ENCODE measurements at regions not wholly inside any gene's neighbourhood (a gene's known extent, or its start where the extent isn't known, plus 50 kb on each side); places are given as distances from the start of the nearest gene placed in this dataset.
"Not testable (repeated sequence)": the region's sequence is repeated elsewhere in the genome, so short reads cannot be mapped to it uniquely, and the experiment has no call there.

DNA sequence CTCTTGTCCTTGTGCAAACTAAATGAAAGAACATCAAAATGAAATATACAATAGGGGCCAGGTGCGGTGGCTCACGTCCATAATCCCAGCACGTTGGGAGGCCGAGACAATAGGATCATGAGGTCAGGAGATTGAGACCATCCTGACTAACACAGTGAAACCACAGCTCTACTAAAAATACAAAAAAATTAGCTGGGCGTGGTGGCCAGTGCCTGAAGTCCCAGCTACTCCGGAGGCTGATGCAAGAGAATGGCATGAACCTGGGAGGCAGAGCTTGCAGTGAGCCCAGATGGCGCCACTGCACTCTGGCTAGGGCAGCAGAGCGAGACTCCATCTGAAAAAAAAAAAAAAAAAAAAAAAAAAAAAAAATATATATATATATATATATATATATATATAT, 132.7 kb upstream of the HSFY2 start:
- not testable (repeated sequence) for DNase-seq

DNA sequence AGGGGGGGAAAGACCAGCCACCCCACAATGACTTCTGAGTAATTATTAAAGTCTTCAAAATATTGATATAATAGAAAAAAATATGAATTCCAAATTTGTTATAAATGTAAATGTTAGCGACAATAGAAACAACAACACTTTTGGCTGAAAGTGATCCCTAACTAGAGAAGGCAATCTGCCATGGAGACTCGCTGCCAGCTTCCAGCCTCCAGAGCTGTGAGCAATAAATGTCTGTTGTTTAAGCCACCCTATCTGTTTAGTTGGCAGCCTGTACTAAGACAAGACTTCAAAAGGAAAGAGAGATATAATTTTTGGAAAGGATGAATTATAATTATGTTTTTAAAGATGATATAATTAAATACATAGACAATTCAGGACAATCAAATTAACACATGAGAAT, 130.8 kb upstream of the HSFY2 start:
- no peak for DNase-seq

DNA sequence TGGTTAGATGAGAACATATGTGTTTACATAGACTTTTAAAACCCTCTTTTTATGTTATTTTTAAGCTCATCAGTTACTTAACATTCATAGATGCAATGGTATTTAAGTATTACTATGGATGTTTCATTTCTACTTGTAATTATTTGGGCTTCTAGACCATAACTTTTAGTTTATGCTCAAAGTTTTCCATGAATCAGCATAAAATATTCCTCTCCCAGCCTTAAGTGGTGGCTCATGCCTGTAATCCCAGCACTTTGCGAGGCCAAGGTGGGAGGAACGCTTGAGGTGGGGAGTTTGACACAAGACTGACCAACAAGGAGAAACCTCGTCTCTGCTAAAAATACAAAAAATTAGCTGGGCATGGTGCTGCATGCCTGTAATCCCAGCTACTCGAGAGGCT, 118.5 kb upstream of the HSFY2 start:
- DNase-seq, result no peak

DNA sequence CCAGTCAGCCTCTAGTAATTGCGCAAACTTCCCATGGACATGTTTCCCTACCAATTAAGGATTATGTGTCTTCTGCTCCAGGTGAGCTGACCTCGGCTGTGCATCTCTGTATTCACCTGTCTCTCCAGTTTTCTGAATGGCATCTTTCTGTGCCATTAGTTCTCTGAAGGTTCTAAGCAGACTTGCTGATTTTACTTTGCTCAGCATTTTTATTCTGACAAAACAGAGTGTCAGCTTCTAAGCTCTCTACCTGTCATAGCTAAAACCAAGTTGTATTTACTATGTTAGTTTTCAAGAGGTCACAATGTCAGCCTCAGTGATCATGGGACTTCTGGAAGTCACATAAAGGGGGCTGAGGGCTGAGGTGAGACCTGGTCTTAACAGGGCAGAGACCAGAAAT, 116.0 kb upstream of the HSFY2 start:
- no peak for DNase-seq

DNA sequence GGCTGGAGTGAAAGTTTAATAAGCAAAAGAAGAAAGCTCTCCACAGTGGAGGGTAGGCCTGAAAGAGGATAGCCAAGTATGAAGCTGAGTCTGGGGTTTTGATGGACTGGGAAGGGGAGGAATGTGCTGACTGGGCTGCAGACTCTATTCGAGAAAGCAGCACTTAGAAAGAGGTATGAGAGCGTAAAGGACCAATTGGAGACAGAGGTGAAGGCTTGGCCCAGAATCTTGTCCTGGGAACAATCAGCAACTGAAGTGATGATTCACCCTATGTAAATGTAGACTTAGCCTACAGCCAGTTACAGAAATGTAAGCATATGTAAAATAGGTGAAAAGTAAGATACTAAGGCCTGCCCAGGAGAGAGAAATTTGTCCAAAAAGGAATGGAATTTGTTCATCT, 111.2 kb upstream of the HSFY2 start:
- DNase-seq, result no peak

DNA sequence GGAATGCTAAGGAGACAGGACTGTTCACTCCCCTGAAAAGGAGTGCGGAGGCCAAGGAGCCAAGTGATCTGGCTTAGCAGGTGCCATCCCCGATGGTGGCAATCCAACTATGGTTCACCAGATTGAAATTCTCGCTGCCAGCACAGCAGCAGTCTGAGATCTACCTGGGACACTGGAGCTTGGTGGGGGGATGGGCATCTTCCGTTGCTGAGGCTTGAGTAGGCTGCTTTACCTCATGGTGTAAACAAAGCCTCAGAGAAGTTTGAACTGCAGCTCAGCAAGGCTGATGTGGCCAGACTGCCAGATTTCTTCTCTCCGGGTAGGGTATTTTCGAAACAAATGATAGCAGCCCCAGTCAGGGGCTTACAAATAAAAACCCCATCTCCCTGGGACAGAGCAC, 95.6 kb upstream of the HSFY2 start:
- not testable (repeated sequence) for DNase-seq

DNA sequence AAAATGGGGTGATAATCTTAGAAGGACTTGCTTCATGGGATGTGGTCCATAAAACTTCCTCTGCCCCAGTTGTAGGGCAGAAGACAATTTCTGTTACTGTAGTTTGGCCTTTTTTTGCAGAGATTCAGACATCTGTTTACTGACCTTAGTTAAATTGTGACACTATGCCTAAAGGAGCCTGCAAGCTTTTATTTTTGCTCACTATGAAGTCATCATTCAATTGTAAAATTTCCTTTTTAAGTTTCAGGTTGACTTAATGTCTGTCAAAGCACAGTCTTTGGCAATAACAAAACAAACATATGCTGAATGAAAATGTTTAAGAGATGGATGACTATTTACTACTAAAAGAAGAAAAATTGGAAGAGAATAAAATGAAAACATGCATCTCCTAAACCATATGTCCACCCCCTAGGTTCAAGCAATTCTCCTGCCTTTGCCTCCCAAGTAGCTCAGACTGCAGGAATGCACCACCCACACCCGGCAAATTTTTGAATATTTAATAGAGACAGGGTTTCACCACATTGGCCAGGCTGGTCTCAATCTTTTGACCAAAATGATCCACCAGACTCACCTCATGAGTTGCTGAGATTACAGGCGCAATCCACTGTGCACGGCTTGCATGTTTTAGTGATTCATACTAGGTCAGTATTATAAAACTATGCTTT, 93.5 kb upstream of the HSFY2 start:
- not testable (repeated sequence) for DNase-seq

DNA sequence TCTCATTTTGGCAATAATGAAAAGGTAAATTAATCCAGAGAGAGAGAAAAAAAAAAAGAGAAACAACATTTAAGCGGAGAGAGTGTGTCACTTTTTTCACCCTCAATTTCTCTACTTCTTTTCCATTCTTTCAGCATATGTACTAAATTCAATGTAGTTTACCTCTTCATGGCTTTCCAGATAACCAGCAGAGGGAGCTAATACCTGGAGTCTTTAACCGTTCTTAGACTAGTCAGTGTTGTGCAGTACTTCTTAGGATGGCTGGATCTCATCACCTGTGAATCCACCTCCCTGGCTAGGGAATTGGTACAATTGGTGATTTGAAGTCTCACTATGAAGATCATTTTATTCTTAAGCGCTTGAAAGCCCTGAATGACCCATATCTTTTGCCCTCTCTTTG, 87.3 kb upstream of the HSFY2 start:
- not testable (repeated sequence) for DNase-seq

DNA sequence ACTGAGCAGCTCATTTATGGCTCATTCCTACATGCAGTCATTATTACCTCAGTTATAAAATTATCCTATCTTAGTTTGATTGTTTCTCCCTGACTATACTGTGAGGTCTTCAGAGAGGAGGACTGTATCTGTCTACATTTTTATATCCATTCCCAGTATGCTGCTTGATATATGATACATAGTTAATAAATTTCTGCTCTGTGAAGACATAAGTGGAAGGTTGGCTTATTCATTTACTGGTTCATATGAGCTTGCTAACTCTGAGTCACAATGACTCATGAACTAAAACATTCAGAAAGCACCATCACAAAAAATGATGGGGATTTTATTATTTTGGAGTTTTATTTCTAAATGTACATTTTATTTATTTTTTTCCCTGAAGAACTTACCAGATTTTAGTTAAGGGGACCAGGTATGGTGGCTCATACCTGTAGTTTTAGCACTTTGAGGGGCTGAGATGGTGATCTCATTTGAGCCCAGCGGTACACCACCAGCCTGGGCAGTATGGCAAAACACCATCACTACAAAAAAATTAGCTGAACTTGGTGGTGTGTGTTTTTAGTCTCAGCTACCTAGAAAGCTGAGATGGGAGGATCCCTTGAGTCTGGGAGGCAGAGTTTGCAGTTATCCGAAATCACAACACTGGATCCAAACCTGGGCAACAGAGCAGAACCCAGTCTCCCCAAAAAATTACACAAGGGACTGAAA, 85.1 kb upstream of the HSFY2 start:
- DNase-seq, result not testable (repeated sequence)

DNA sequence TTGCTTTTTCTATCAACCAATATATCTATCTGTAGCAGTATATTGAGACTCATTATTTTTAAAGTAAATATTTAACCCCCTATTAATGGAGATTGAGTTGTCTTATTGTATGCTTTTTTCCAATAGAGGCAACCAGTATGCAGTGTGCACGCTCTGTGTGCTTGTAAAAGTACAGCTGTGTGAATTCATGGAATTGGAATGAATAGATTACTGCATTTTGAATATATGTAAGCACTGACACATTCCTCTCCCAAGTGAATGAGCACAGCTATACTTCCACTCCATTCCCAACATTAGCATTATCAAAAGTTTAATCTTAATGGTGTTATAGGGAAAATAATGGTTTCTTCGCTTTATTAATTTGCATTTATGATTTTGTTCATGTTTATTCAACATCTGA, 81.6 kb upstream of the HSFY2 start:
- DNase-seq, result not testable (repeated sequence)

DNA sequence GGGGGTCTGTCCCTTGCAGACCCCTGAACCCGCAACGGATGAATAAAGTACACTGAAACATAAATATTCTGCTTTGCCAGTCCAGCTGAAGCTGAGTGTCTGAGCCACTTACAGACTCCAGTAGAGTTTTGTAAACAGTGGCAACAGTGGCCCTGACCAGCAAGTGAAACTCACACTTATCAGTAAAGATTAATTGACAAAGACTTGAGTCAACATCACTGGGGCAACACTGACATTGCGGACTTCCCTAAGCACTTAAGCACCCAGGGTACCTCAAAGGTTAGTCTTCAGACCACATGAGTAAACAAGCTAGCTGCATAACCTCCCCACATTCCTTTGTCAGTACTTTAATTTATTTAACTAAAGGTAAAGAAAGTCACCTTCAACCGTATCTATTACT, 79.8 kb upstream of the HSFY2 start:
- not testable (repeated sequence) for DNase-seq

DNA sequence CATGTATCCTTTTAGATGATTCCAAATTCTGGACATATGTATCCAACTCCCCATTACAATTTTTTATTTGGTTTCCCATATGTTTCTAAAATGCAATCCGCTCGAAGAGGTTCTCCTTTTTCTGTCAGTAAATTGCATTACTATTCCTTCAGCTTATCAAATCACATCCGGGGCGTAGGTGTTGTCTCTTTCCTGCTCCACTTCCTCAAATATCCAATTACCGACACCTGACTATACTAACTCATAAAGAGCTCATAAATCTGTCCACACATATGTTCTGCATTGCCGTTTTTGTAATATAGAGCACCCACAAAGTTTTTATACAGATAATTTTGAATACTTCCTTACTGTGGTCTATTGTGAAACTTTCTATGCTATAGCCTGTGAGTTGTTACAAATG, 63.1 kb upstream of the HSFY2 start:
- not testable (repeated sequence) for DNase-seq
